DMS114 treated with DMSO at 0.1 percent for 48 hours (cell line): ENCODE measurements at regions not wholly inside any gene's neighbourhood (a gene's known extent, or its start where the extent isn't known, plus 50 kb on each side); places are given as distances from the start of the nearest gene placed in this dataset.

Source experiments
- DNase-seq: peaks from one replicate; lab custom pipeline; 2025; ENCODE audit not compliant: unreplicated experiment; lab: John Stamatoyannopoulos, UW

DNA sequence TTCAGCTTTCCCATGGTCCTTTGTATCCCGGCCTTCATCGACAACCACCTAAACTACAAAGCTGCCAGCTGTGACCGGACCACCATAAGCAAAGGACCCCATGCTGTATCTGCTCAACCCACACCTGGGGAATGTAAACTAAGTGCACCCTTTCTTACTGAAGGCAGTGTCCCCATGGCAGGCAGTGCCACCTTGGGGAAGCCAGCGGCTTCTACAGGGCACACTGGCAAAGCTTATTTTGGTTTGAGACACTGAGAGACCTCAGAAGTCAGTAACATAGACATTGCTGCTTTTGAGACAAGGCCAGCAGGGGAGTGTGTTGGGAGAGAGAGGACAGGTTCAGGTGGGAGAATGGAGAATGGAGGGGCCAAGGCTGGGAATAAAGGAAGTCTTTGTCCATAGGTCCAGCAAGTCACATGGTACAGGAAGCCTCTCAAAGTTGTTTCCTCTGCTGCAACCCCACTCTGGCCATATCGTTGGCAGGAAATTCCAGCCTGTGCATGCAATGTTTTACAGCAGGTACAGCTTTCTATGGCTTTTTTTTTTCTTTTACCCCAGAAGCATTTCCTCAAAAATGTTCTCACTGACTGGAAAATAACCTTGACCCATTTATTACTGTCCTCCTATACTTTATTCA, 85.9 kb upstream of the NPVF start:
- DNase-seq = no peak

DNA sequence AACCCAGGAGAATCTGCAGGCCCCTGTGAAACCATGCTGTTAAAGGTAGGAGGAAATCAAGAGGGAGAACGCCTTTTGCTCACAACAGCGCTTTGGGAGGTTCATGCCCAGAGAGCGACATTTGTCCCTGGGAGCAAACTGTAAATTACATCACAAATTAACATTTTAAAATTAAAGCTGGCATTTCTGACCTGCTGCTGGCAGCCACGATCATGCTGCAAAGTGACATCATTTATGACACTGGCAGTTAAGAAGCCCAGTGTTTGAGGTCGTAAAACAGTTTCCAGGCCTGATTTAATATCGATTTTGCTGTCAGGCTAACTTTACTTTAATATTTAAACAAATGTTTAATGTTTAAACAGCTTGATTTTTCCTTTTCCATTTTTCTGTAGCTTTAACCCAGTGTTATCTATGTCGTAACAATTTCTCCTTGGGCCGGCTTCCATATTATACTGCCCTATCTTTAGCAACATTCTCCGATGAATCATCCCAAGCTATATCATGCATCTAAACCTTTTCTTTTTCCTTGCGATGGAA, 86.5 kb upstream of the NPVF start:
- DNase-seq = no peak

GRCh38 chr7:25316366-25316765, 88.1 kb upstream of the NPVF start:
- DNase-seq = no peak

- no peak for DNase-seq
Measured at GRCh38 chr7:25318047-25318446, 89.8 kb upstream of the NPVF start.

DNA sequence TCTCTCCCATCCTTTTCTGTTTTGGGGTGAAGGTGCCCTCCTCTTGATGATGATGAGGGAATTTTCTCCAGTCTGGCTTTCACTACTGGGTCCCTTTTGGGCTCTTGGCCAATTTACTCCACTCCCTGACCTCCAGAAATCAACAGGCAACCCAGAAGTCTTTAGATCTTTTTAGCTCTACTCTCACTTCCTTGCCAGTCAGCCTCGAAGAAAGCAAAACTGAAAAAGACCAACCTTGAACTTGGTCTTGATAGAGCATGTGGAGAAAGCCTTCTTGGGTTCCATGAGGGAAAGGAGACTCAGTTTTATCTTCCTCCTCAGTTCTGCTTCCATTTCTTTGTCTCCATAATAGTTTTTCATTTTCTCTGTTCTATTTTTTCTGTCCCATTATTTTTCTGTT, 91.4 kb upstream of the NPVF start:
- DNase-seq = no peak

- no peak for DNase-seq
Measured at GRCh38 chr7:25320791-25321190, 92.5 kb upstream of the NPVF start.

GRCh38 chr7:25321424-25321823, 93.1 kb upstream of the NPVF start:
- no peak for DNase-seq

DNA sequence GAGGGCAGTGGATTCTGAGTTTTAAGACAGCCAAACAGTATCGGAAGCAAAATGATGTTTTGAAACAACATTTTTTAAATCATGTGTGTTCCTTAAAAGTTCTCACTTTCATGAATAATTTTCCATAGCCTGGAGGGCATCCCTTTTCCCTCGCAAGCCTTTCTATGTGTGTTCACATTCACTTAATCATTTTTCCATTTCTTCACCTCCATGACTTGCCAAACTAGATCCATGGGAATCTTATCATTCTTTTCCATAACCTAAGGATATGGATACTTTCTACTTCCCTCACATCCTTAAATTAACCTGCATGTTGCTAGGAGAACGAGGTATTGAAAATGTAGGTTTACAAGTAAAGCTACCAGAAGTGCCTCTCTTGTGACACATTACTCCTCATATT, 94.2 kb upstream of the NPVF start:
- DNase-seq = no peak

- no peak for DNase-seq
Measured at GRCh38 chr7:25325186-25325757, 97.0 kb upstream of the NPVF start.

GRCh38 chr7:25326501-25327156, 98.3 kb upstream of the NPVF start:
- no peak for DNase-seq

- DNase-seq = no peak
Measured at GRCh38 chr7:25329815-25330214, 101.5 kb upstream of the NPVF start.

DNA sequence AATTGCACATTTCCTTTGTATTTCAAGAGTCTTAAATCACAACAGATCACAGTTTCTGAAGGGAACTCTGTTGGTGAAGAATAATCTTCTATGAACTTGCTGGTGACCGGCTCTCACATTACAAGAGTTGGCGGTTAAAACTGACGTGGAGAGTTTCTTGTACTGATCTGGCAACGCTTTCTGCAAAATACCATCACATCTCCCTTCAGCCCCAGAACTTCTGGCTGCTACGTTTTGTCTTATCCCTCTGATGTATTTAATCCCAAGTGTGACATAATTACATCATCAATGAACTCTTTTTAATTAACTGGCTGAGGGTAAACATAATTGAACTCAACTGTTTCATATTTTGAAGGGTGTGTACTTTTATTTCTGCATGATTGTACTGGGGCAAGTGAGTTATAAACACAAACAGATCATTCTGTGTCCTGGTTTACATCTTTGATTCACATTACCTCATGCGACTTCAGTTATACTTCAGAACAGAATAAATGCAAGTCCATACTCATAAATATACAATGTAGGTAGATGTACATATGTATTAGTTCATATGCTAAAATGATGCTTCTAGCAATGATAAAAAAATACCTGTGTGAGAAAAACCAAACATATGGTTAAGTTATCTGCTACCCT, 105.1 kb upstream of the NPVF start:
- no peak for DNase-seq

- no peak for DNase-seq
Measured at GRCh38 chr7:25347360-25348066, 119.2 kb upstream of the NPVF start.

GRCh38 chr7:25348104-25348503, 119.8 kb upstream of the NPVF start:
- no peak for DNase-seq

DNA sequence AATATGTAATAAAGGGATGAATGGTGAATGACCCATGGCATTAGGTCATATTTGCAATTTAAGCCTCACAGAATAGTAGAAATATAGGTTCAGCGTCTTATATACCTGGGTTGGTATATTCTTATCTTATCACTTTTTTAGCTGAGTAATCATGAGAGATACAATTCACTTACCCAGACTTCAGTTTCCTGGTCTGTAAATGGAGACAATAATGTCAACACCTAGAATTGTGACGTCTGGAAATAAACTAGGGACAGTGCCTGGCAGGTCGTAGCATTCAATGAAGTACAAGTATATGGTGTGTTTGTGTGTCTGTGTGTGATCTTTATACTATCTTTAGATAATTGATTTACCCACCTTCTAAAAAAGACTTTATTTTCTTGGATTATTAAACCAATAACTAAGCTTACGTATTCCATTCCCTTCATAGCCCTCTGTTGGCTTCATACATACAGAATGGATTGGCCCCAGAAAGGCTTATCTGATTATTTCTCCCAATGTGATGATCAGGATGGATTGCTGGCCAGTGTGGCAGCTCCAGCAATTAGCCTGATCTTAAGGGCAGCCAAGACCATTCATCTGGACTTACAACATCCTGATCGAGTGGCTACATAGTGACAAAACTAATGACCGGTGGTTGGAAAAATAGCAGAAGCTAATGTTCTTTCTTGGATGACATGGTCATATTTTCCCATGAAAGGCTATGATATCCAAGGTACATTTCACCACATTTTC, 121.2 kb upstream of the NPVF start:
- no peak for DNase-seq

GRCh38 chr7:25350041-25350440, 121.8 kb upstream of the NPVF start:
- no peak for DNase-seq

- no peak for DNase-seq
Measured at GRCh38 chr7:25351761-25352160, 123.5 kb upstream of the NPVF start.

DNA sequence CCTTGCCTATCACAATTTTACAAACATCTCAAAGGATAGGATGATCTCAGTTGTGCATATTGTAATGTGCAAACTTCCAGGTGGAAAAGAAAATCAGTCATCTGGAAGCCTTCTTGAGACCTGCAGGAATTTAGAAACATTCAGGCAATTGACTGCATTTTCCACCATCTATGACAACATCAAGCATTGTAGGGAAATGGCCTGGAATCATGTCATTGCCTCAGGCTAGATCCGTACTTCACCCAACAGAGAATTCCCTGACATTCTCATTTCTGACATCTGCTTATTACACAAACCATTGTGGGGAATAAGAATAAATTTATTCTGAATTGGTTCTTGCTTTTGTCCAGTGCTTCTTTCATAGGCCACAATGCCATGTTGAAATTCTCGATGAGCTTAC, 124.9 kb upstream of the NPVF start:
- DNase-seq = no peak

DNA sequence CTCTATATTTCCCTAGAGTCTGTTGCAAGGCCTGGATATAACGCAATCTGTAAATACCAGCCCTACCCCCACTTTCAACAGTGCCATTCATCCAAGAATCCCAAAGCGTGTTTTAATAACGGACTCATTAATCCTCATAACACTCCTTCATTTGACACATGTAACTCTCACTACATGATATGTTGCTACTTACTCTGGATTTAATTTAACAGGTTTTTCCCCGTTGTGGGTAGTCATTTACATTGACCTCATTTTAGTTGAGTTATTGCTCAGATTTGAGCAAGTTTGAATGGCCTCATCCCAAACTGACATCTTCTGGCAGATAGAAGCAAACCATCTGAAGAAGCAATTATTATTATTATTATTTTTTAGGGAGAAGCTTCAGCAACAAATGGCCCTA, 125.4 kb upstream of the NPVF start:
- DNase-seq = no peak

DNA sequence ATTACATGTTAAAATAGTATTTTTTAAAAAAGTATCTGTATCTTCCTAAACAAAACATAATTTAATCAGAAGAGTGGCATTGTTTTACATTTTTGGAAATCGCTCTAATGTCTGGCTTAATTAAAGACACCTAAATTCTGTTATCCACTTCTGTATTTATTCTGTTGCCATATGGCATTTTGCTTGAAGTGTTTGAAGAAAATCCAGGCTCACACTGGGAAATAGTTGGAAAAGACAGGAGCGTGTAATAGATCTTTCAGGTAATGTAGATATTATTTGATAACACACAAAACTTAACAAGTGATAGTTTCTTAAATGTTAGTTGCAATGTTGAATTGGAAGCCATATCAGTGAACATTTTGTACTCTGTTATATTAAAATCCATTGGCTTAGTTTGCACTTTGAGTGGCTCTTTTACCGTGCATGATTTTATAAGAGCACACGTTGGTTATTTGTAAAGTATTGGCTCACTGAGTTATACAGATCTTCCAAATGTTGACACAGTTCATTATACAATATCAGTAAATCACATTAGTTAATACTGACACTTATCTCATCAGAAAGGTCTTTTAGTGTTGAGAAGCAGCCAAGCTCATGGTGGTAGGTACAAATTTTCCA, 128.4 kb upstream of the NPVF start:
- DNase-seq = no peak
